ENCODE measurements at regions not wholly inside any gene's neighbourhood (a gene's known extent, or its start where the extent isn't known, plus 50 kb on each side); places are given as distances from the start of the nearest gene placed in this dataset.
"Not testable (repeated sequence)": the region's sequence is repeated elsewhere in the genome, so short reads cannot be mapped to it uniquely, and the experiment has no call there.

DNA sequence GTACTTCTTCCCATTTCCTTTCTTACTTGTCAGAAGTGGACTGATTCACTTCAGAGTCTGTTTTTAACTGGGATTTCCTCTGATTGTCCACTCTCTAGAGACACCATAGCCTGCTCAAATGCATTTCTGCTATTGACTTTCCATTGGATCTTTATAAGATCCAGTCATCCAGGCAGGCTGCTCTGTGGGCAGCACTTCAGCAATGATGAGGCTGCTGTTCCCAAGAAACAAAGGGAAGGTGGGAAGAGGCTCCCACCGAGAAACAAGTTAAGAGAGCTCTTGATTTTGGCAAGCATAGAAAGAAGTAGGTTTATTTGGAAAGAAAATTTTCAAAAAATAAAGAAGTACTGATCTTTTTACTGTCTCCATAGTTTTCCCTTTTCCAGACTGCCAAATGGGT, 125.8 kb upstream of the STARD13 start:
- DNase-seq (ENCODE audit: low read depth in 2 of 2), result peak in 1 of 2 donors; percentile 33

DNA sequence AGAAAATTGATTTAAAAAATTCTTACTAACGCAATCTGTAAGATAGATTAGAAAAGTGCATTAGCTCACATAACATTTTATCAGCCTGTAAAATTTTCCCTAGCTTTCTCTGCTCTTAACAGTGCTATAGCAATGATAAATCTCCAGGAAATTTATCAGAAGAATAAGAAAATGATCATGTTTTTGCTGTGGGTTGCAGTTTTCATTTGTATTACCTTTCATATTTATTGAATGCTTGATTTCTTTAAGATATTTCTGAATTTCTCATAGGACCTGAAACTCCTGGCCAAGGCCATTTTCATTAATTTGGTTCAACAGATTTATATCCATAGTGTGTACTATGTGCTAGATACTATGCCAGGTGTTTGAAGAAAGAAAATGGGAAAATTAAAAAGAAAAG, 130.3 kb upstream of the STARD13 start:
- DNase-seq (ENCODE audit: low read depth in 2 of 2), result no peak

DNA sequence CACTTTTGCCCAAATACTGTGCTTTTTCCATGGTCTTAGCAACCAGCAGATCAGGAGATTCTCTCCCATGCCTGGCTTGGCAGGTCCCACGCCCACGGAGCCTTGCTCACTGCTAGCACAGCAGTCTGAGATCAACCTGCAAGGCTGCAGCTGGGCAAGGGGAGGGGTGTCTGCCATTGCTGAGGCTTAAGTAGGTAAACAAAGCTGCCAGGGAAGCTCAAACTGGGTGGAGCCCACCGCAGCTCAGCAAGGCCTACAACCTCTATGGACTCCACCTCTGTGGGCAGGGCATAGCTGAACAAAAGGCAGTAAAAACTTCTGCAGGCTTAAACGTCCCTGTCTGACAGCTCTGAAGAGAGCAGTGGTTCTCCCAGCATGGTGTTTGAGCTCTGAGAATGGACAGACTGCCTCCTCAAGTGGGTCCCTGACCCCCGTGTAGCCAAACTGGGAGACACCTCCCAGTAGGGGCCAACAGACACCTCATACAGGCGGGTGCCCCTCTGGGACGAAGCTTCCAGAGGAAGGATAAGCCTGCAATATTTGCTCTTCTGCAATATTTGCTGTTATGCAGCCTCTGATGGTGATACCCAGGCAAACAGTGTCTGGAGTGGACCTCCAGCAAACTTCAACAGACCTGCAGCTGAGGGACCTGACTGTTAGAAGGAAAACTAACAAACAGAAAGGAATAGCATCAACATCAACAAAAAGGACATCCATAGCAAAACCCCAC, 132.8 kb upstream of the STARD13 start:
- not testable (repeated sequence) for DNase-seq (ENCODE audit: low read depth in 2 of 2)

DNA sequence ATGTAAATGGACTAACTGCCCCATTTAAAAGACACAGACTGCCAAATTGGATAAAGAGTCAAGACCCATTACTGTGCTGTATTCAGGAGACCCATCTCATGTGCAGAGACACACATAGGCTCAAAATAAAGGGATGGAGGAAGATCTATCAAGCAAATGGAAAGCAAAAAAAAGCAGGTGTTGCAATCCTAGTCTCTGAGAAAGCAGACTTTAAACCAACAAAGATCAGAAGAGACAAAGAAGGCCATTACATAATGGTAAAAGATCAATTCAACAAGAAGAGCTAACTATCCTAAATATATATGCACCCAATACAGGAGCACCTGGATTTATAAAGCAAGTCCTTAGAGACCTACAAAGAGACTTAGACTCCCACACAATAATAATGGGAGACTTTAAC, 134.6 kb upstream of the STARD13 start:
- DNase-seq (ENCODE audit: low read depth in 2 of 2), result not testable (repeated sequence)

DNA sequence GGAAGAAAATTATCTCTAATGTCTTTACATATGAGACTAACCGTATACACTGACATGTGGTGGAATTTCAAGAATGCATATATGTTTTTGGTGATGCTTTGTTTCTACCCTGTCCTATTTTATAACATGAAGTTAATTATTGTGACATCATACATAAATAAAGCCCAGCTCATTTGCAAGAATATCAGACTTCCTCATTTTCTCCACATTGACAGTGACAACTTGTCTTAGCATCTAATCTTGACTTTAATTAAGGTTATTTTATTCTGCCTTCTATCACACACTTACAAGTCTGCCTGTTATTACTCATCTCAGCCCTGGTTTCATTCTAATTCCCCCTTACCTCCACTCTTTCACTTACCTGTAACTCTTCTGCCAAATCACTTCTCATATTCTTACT, 140.6 kb upstream of the STARD13 start:
- no peak for DNase-seq (ENCODE audit: low read depth in 2 of 2)

DNA sequence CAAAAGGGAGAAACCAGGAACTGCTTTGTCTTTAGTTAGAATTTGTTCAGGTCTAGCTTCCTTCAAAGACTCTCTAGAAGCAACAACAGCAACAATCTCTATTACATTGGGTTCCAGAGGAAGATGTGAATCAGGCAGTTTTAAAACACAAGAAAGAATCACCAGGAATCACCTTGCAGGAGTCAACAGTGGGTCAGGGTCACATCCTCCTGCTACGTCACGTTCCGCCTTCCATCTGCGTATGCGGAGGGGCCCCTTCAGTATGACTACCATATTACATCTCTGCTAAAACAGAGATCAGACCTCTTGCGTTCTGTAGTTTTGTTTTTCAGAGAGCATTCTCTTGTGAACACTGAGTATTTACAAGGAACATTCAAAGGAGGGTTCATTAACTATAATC, 147.8 kb upstream of the STARD13 start:
- DNase-seq (ENCODE audit: low read depth in 2 of 2), result peak in 1 of 2 donors; percentile 48

DNA sequence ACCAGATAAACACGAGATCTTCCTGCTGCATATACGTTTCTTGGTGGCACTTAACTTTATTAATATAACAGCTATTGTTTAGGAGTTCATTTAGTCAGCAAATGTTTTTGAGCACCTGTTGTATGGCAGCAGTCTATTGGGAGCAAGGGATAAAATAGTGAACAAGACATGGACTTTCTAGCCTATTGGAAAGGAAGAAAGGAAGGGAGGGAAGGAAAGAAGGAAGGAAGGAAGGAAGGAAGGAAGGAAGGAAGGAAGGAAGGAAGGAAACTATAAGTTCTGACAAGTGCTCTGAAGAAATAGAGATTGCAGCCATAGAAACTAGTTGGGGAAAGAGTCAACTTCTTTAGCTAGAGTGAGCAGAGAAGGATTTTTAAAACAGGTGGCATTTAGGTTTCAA, 149.1 kb upstream of the STARD13 start:
- DNase-seq (ENCODE audit: low read depth in 2 of 2), result no peak

DNA sequence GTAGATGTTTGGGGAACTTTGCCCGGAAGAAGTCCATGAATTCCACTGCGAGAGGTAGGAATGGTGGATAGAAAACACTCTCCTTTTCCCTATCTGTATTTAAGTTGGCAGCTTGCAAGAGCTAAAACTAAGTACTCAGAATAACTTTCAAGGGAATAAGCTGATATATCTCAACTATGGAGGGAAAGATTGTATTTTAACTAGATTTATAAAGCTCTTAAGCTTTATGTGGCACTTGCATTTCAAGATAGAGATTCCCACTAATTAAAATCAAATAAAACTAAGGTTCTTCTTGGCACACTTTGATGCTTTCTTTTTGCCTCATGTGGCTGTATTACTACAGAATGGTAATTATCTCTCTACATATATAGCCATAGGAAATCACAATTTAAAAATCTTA, 149.7 kb upstream of the STARD13 start:
- DNase-seq (ENCODE audit: low read depth in 2 of 2), result no peak

DNA sequence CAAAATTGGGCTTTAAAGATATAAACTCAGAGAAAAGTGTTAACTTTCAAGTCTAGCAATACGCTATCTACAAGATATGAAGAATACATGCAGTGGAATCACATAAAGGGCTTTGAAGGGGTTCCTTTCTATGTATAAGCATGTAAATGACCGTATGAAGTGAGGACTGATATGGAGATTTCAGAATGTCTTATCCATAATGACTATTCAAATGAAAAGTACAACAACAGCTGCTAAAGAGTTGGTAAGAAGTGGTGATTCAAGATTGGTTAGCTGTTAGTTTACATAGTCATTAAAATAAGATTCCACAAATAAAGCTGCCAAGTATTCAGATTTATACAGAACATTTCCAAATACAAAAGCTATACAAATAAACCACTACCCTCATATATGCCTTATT, 153.4 kb upstream of the STARD13 start:
- no peak for DNase-seq (ENCODE audit: low read depth in 2 of 2)

DNA sequence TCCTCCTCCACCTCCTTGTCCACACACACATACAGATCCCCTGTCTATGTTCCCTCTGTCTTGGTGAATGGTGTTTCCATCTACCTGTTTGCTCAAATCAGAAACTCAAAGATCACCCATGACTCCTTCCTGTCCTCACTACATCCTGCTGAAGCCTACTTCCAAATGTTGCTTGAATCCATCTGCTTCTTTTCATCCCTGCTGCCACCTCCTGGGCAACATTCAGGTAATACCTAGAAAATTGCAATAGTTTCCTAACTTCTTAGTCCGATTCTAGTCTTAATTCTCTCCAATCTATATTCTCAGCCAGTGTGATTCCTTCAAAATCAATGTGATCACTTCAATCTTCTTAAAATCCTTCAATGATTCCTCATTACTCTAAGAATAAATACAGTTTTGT, 155.5 kb upstream of the STARD13 start:
- peak; percentile 7 to 20 for DNase-seq (ENCODE audit: low read depth in 2 of 2)

DNA sequence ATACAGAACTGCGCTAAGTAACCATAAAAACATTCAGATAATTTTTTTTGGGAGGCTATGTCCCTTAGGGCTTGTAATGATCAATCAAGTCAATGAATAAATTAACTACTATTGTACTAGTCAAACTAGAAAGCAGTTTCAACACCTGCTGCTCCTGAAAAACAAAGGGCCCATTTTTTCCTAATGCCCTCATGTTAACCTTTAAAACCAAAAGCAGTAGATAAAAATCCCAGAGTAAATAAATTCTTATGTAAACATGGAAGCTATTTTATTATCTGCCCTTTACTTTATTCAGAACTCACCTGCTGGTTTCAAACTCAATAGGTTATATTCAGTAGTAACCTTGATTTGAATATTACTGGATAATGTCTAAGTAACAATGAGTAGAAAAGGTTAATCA, 159.5 kb upstream of the STARD13 start:
- no peak for DNase-seq (ENCODE audit: low read depth in 2 of 2)

DNA sequence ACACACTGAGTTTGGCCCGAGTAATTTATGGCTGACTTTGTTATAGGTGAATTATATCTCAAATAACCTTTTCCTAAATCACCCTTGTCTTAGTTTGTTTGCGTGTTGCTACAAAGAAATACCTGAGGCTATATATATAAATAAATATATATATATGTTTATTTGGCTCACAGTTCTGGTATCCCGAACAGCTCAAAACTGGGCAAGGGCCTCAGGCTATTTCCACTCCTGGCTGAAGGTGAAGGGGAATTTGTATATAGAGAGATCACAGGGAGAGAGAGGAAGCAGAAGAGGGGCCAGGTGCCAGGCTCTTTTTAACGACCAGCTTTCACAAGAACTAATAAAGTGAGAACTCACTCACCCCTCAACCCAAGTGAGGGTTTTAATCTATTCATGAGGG, 159.9 kb upstream of the STARD13 start:
- DNase-seq (ENCODE audit: low read depth in 2 of 2), result no peak

DNA sequence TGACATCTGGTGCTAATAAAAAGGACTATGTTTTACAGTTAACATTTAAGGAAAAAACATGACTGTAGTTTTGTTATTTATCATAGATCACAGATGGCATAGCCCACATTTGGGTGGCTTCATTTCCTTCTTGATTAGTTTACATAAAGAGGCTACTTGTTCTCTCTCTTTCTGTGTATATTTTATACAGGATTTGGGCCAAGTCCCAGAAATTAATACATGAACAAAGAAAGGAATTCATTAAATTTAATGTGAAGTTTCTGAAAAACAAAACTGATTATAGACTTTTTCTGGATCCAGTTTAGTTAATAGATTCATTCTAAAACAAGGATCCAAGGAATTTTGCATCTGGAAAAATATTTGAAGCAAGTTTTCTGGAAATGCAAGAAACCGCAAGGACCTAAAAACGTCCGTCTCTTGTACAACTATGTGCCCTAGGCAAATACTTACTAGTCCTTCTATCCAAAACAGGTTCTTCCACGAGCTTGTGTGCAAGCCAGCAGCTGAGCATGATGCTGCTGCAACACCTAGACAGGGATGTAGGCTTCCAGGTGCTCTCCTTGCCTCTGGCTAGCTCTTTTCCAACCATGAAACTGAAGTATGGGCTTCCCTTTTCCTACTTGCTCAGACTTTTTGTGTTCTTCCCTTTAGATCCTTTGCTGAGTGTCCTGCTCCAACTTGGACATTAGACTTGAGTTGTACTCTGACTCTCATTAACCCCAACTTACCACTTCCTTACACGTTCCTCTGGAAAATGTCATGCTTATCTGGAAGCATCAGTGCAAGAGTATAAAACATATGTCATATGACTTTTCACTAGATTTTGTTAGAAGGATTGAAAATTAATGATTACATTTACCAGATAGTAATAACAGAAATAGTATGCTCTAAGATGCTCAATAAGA, 161.5 kb upstream of the STARD13 start:
- DNase-seq (ENCODE audit: low read depth in 2 of 2), result no peak

DNA sequence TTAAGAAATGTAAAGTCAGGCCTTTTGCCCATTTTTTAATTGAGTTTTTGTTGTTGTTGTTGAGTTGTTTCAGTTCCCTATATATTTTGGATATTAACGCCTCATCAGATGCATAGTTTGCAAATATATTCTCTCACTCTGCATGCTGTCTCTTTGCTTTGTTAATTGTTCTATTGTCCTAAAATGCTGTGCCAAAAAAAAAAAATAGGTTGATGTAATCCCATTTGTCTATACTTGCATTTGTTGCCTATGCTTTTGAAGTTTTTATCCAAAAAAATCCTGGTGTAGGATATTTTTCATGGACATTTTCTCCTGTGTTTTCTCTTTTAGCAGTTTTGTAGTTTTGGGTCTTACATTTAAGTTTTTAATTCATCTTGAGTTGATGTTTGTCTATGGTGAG, 163.3 kb upstream of the STARD13 start:
- DNase-seq (ENCODE audit: low read depth in 2 of 2), result no peak

DNA sequence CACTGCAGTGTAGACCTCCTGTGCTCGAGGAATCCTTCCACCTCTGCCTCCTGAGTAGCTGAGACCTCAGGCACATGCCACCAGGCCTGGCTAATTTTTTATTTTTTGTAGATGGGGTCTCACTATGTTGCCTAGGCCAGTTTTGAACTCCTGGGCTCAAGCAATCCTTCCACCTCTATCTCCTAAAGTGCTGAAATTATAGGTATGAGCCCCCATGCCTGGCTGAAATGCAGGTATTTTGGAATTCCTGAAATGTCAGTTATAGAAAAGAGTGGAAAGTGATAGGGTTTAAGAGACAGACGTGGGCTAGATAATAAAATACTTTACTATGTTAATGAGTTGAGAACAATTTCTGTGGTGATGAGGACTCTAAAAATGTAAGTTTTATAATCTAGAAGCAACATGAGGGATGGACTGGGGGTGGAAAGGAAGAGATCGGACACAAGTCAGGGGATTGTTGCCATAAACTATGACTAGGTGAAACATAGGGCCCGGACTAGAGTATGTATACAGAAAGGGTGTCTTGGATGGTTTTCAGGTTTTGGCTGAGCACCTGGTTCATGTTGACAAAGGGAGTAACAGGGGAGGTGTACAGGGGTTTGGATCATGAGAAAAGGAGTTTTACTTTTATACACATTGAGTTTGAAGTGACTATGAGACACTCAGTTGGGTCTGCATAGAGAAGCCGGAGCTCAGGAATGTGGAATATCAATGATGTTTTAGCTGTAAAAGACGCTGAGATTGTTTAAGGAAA, 165.6 kb upstream of the STARD13 start:
- no peak for DNase-seq (ENCODE audit: low read depth in 2 of 2)

DNA sequence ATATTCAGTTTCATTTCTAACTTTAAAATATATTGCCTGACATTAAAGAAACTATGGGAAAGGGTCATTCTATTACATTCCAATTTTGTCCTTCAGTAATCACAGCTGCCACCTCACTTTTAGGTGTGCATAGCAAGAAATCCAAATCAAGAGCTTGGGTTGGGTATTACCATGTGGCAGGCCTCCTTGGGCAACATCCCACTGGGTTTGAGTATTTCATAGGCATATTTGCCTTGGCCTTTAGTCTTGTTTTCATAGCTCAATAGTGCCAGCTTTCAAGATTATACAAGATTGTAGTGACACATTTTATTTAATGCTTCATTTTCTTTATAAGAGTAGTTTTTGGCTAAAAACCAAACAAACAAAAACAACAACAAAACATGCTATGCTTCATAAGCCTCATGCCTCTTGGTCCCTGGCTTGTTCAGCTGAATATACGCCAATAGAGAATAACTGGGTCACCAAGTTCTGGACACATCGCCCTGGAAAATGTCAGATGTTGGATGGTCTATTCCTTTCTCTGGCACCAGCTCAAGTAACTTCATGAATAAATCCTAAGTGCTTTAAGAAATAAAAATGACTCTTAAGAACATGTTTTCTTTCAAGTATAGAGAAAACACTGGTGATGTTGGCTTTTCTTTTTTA, 167.4 kb upstream of the STARD13 start:
- DNase-seq (ENCODE audit: low read depth in 2 of 2), result no peak

DNA sequence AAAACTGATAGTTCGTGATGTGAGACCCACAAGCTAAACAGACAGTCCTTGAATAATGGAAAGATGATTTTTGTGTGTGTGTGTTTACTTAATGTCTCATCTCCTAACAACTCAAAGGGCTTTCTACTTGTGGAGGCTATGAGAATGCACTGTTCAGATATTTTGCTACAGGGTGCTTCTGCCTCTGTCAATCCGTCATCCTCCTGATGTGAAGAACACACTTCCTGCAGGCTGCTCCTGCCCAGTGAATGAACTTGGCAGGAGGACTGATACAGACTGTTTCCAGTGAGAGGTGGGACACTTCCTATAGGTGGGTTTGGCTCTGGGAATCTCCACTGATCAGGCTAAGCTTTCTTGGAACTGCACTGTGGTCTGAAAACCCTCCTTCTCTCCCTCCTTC, 168.4 kb upstream of the STARD13 start:
- DNase-seq (ENCODE audit: low read depth in 2 of 2), result peak; percentile 8 to 21

DNA sequence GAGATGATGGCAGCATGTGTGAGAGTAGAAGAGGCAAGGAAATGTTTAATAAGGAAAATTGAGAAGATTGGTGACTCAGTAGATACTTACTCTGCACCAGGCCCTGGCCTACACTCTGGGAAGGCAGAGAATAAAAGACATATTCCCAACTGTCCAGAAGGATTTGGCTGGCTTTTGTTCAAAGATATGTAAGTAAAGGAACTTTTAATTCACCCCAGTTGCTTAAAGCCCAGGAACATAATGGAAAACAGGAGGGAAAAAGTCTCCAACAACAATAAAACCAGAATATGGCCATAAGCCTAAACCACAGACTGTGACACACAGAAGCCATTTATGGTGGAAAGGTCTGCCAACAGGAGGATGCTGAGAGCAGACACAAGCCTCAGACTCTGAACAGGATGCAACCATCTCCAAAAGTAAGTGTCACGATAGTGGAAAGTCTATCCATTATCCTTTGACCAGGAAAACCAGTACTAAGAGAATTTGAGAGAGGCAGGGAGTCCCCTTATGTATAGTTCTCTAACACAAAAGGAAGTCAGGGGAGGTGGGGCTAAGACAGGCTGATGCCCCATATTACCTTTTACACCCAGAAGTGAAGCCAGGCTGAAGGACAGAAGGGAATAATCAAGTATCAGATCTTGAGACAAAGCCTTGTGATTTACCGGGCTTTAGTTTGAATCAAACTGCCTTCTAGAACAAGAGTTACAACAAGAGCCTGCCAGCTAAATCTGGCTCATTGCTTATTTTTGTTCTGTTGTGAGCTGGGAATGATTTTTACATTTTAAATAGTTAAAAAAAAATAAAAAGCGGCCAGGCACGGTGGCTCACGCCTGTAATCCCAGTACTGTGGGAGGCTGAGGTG, 169.5 kb upstream of the STARD13 start:
- peak in 1 of 2 donors; percentile 7 for DNase-seq (ENCODE audit: low read depth in 2 of 2)

DNA sequence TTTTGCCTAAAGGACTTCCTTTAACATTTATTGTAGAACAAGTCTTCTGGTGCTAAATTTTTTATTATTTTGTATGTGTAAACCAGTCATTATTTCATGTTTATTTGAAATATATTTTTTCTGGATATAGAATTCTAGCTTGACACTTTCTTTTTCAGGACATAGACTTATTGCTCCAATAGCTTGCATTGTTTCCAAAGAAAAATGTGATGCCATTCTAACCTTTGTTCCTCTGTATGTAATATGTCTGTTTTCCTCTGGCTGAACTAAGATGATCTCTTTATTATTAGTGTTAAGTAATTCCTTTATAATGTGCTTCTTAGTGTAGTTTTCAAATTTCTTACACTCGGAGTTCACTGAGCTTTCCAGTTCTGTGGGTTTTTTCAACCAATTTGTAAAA, 174.1 kb upstream of the STARD13 start:
- DNase-seq (ENCODE audit: low read depth in 2 of 2), result no peak

DNA sequence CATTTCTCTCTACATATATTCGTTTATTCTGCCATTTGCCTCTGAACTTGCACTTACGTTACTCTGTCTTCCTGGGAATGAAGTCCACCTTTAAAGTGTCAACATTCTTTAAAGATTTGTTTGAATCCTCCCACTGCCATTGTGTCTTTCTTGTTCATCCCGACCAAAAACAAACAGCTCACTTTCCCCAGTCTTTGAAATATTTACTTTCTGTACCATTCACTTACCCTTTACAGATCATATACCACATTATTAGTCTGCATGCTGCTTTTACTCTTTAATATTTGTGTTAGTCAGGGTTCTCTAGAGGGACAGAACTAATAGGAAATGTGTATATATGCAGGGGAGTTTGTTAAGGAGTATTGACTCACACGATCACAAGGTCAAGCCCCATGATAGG, 176.6 kb upstream of the STARD13 start:
- no peak for DNase-seq (ENCODE audit: low read depth in 2 of 2)

DNA sequence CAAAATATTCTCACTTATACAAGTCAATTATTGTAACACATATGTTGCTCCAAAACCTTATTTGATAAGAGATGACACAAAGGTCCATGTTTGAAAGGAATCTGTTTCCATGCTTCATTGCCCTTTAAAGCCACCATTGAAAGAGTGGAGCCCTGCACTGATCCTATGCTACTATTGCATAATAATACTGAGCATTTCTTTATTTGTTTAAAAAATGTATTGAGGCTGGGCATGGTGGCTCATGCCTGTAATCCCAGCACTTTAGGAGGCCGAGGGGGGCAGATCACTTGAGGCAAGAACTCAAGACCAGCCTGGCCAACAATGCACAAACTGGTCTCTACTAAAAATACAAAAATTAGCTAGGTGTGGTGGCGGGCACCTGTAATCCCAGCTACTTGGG, 178.8 kb upstream of the STARD13 start:
- DNase-seq (ENCODE audit: low read depth in 2 of 2), result no peak
